ENCODE measurements at regions not wholly inside any gene's neighbourhood (a gene's known extent, or its start where the extent isn't known, plus 50 kb on each side); places are given as distances from the start of the nearest gene placed in this dataset.

GRCh38 chr5:136525597-136525996 lies 160.3 kb upstream of the TRPC7 start:
- no peak for TF ChIP-seq REST (IDR thresholded peaks at IDR 0.05; ENCODE audit: insufficient read depth in 1 of 2, low read depth in 2 of 2, low read length in 2 of 2)
- TF ChIP-seq POLR2AphosphoS5 (IDR thresholded peaks at IDR 0.05; ENCODE audit: low read depth, low read length) = no peak
- no peak for TF ChIP-seq TAF1 (IDR thresholded peaks at IDR 0.05; ENCODE audit: borderline replicate concordance, insufficient read depth, low read length)
- no peak for TF ChIP-seq SIN3A (IDR thresholded peaks at IDR 0.05; ENCODE audit: borderline replicate concordance, insufficient read depth, low read length)
